GM12878 (cell line): ENCODE measurements at regions not wholly inside any gene's neighbourhood (a gene's known extent, or its start where the extent isn't known, plus 50 kb on each side); places are given as distances from the start of the nearest gene placed in this dataset.

Source experiments
- ATAC-seq: fragments of 200-7000 bp; cut with Tn5 transposase; 3 replicates; pipeline ENCODE4 v1.9.1; 2020; ENCODE audit warnings: mild to moderate bottlenecking, moderate library complexity
- BruUV-seq: library from RNA; stranded (reverse); fragments of 400-500 nt; replicated peaks from 2 replicates; lab custom pipeline; 2021; lab: Mats Ljungman, UMichigan
- CTCF ChIA-PET: fragments of 300-600 bp; sonication (Branson Sonifier 250); formaldehyde crosslinking; extraction: SDS; loops from one replicate; lab custom pipeline; 2021; ENCODE audit warnings: inconsistent platforms; lab: Yijun Ruan, JAX
- POLR2A ChIA-PET: fragments of 350-600 bp; formaldehyde crosslinking; extraction: SDS; loops from one replicate; lab custom pipeline; 2021; ENCODE audit warnings: inconsistent platforms; lab: Charles Lee
- RAD21 ChIA-PET: fragments of 300-600 bp; sonication (Branson Sonifier 250); formaldehyde crosslinking; loops from one replicate; lab custom pipeline; 2023; ENCODE audit warnings: antibody characterized with exemption; ENCODE audit not compliant: unreplicated experiment; lab: Charles Lee
- SMC1A ChIA-PET: fragments of 300-600 bp; sonication (Branson Sonifier 250); formaldehyde crosslinking; loops from one replicate; lab custom pipeline; 2023; ENCODE audit not compliant: unreplicated experiment, uncharacterized antibody; lab: Charles Lee
- DNase-seq: peaks from one replicate; pipeline ENCODE4 v3.0.0-alpha.2; 2011; ENCODE audit warnings: low read depth, low spot score
- FAIRE-seq: peaks from 3 replicates; lab custom pipeline; 2011; peaks lifted over from hg19 to GRCh38; lab: Jason Lieb, UNC
- H2AFZ ChIP-seq: 2 replicates; pipeline ENCODE4 v1.6.0; 2011; ENCODE audit warnings: low read depth, low read length, control low read depth; ENCODE audit not compliant: control insufficient read depth
- H3K27ac ChIP-seq: 2 replicates; pipeline ENCODE4 v1.5.1; 2011; ENCODE audit warnings: control low read depth; ENCODE audit not compliant: control insufficient read depth, insufficient read depth
- H3K27me3 ChIP-seq, 2 experiments: replicated peaks in 1 of 2; 2 replicates each; pipeline versions ENCODE4 v1.6.0 to v1.6.1; 2011; ENCODE audit warnings: low read length in 1 of 2; ENCODE audit not compliant: control insufficient read depth in 2 of 2, insufficient read depth in 2 of 2
- H3K36me3 ChIP-seq, 2 experiments: 2 replicates each; pipeline ENCODE4 v1.5.1; 2011; ENCODE audit warnings: low read length in 1 of 2; ENCODE audit not compliant: control insufficient read depth in 2 of 2, insufficient read depth in 2 of 2
- H3K4me1 ChIP-seq: 2 replicates; pipeline ENCODE4 v1.6.1; 2011; ENCODE audit warnings: mild to moderate bottlenecking, low read length, moderate library complexity, mixed read lengths; ENCODE audit not compliant: control insufficient read depth, insufficient read depth
- H3K4me2 ChIP-seq: 2 replicates; pipeline ENCODE4 v1.6.0; 2011; ENCODE audit warnings: control low read depth; ENCODE audit not compliant: control insufficient read depth, insufficient read depth
- H3K4me3 ChIP-seq: fragments of 200-600 bp; sonication (generic); 2 replicates; pipeline ENCODE4 v1.5.1; 2016
- H3K79me2 ChIP-seq: 2 replicates; pipeline ENCODE4 v1.6.0; 2011; ENCODE audit warnings: low read length; ENCODE audit not compliant: control insufficient read depth, insufficient read depth
- H3K9ac ChIP-seq: 2 replicates; pipeline ENCODE4 v1.8.0; 2011; ENCODE audit warnings: low read length, control low read depth, mixed read lengths; ENCODE audit not compliant: control insufficient read depth, insufficient read depth
- H3K9me3 ChIP-seq: replicated peaks from 3 replicates; pipeline ENCODE4 v1.5.1; 2011; ENCODE audit warnings: mild to moderate bottlenecking, low read length; ENCODE audit not compliant: control insufficient read depth, insufficient read depth
- H4K20me1 ChIP-seq: 2 replicates; pipeline ENCODE4 v1.6.0; 2011; ENCODE audit not compliant: control insufficient read depth, insufficient read depth
- CBX3 ChIP-seq: fragments of 200-600 bp; sonication (generic); IDR thresholded peaks from 2 replicates; pipeline ENCODE4 v1.6.1; 2016; ENCODE audit warnings: low read depth, borderline replicate concordance
- ETV6 ChIP-seq, 2 experiments: fragments of 450-650 bp in 1 of 2; IDR thresholded peaks in 1 of 2; conservative IDR thresholded peaks in 1 of 2; 2 replicates each; pipeline ENCODE4 v1.6.1; 2014; ENCODE audit warnings: antibody characterized with exemption in 1 of 2, borderline replicate concordance in 1 of 2, low read depth in 1 of 2, mild to moderate bottlenecking in 1 of 2, moderate library complexity in 1 of 2
- EZH2 ChIP-seq: IDR thresholded peaks from 2 replicates; pipeline ENCODE4 v1.6.1; 2012; ENCODE audit warnings: low read depth, mild to moderate bottlenecking, control low read depth, inconsistent platforms, low read length, borderline replicate concordance; ENCODE audit not compliant: control insufficient read depth
- HCFC1 ChIP-seq: fragments of 150-350 bp; IDR thresholded peaks from 2 replicates; pipeline ENCODE4 v1.6.1; 2014; ENCODE audit warnings: low read length
- NFIC ChIP-seq: IDR thresholded peaks from 2 replicates; pipeline ENCODE4 v1.6.1; 2012; ENCODE audit warnings: low read depth, mild to moderate bottlenecking, inconsistent platforms, low read length, moderate library complexity
- NFYB ChIP-seq: IDR thresholded peaks from 2 replicates; pipeline ENCODE4 v1.6.1; 2011; ENCODE audit warnings: low read depth, mild to moderate bottlenecking, low read length, improper control_type of control experiment, moderate library complexity; ENCODE audit not compliant: insufficient read depth
- POLR2A ChIP-seq: IDR thresholded peaks from 2 replicates; pipeline ENCODE4 v1.6.1; 2011; ENCODE audit warnings: low read depth, mild to moderate bottlenecking, low read length
- POLR2AphosphoS5 ChIP-seq: IDR thresholded peaks from 2 replicates; pipeline ENCODE4 v1.6.1; 2011; ENCODE audit warnings: mild to moderate bottlenecking, low read length, inconsistent platforms
- RB1 ChIP-seq: fragments of 450-650 bp; formaldehyde crosslinking; IDR thresholded peaks from 2 replicates; pipeline ENCODE4 v1.6.1; 2017; ENCODE audit warnings: mild to moderate bottlenecking, borderline replicate concordance
- SIN3A ChIP-seq: IDR thresholded peaks from 2 replicates; pipeline ENCODE4 v1.6.1; 2012; ENCODE audit warnings: low read depth, low read length, improper control_type of control experiment
- STAT3 ChIP-seq: IDR thresholded peaks from 2 replicates; pipeline ENCODE4 v1.6.1; 2011; ENCODE audit warnings: low read depth, low read length, improper control_type of control experiment
- in situ Hi-C: fragments of 300-500 bp; cut with MboI; formaldehyde crosslinking; loops from 9 replicates; pipeline ENCODE4 v1.14.3; 2018; ENCODE audit warnings: mixed read lengths
- intact Hi-C: fragments of 100-400 bp; cut with micrococcal nuclease; formaldehyde crosslinking; loops from one replicate; pipeline ENCODE4 v1.14.2; 2022; ENCODE audit not compliant: unreplicated experiment
- TF ChIP-seq, protein P1 (sequence below): IDR thresholded peaks from 2 replicates; pipeline ENCODE4 v1.6.1; 2012; ENCODE audit warnings: low read depth, low read length, improper control_type of control experiment
- TF ChIP-seq, protein P2 (sequence below): fragments of 450-650 bp; IDR thresholded peaks from 2 replicates; pipeline ENCODE4 v1.6.1; 2018; ENCODE audit warnings: mild to moderate bottlenecking, low read depth, moderate library complexity; ENCODE audit not compliant: partially characterized antibody
- TF ChIP-seq, protein P3 (sequence below): fragments of 450-650 bp; IDR thresholded peaks from 2 replicates; pipeline ENCODE4 v1.6.1; 2017; ENCODE audit warnings: mild to moderate bottlenecking, low read depth, inconsistent platforms; ENCODE audit not compliant: poor library complexity, severe bottlenecking
- TF ChIP-seq, protein P4 (sequence below): IDR thresholded peaks from 2 replicates; pipeline ENCODE4 v1.6.1; 2011; ENCODE audit warnings: borderline replicate concordance, low read depth, mild to moderate bottlenecking, moderate library complexity, low read length; ENCODE audit not compliant: insufficient read depth, poor library complexity, severe bottlenecking
- TF ChIP-seq, protein P5 (sequence below): fragments of 450-650 bp; IDR thresholded peaks from 2 replicates; pipeline ENCODE4 v1.6.1; 2017; ENCODE audit warnings: mild to moderate bottlenecking

DNA sequence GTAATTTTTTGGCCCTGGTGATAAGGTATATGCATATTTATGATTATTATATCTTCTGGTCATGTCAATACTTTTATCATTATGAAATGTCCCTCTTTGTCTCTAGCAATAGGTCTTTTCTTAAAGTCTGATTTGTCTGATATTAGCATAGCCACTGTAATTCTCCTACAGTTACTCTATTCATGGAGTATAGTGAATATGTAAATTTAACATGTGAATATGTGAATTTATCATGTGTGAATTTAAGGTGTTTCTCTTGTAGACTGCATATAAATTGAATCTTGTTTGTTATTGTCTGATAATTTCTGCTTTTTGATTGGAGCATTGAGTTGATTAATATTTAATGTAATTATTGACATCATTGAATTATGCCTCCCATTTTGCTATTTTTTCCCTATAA lies 259.4 kb downstream of the HRH4 start:
- ATAC-seq (no peak), DNase-seq (no peak), FAIRE-seq (no peak)
- ChIA-PET RAD21 (no interaction called here), CTCF (no interaction called here), POLR2A (no interaction called here), SMC1A (no interaction called here)
- Histone ChIP-seq H3K27ac (no peak overlapping the region), H3K79me2 (no peaks in the 10 kb centered on the region), H3K9ac (no peak overlapping the region), H3K4me1 (no peaks in the 10 kb centered on the region), H3K36me3 (no peaks in the 10 kb centered on the region), H3K4me2 (no peak overlapping the region), H2AFZ (no peak overlapping the region), H3K27me3 (no peaks in the 10 kb centered on the region), H3K4me3 (no peak overlapping the region), H4K20me1 (no peaks in the 10 kb centered on the region), H3K9me3 (no peaks in the 10 kb centered on the region)
- no TSS peak for BruUV-seq
- in situ Hi-C loops: no loop called here
- intact Hi-C loops: no loop called here
- TF ChIP-seq STAT3: no peak
- TF ChIP-seq CBX3: no peak
- TF ChIP-seq SIN3A: no peak
- TF ChIP-seq, protein P1, sequence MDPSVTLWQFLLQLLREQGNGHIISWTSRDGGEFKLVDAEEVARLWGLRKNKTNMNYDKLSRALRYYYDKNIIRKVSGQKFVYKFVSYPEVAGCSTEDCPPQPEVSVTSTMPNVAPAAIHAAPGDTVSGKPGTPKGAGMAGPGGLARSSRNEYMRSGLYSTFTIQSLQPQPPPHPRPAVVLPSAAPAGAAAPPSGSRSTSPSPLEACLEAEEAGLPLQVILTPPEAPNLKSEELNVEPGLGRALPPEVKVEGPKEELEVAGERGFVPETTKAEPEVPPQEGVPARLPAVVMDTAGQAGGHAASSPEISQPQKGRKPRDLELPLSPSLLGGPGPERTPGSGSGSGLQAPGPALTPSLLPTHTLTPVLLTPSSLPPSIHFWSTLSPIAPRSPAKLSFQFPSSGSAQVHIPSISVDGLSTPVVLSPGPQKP: no peak
- TF ChIP-seq, protein P2, sequence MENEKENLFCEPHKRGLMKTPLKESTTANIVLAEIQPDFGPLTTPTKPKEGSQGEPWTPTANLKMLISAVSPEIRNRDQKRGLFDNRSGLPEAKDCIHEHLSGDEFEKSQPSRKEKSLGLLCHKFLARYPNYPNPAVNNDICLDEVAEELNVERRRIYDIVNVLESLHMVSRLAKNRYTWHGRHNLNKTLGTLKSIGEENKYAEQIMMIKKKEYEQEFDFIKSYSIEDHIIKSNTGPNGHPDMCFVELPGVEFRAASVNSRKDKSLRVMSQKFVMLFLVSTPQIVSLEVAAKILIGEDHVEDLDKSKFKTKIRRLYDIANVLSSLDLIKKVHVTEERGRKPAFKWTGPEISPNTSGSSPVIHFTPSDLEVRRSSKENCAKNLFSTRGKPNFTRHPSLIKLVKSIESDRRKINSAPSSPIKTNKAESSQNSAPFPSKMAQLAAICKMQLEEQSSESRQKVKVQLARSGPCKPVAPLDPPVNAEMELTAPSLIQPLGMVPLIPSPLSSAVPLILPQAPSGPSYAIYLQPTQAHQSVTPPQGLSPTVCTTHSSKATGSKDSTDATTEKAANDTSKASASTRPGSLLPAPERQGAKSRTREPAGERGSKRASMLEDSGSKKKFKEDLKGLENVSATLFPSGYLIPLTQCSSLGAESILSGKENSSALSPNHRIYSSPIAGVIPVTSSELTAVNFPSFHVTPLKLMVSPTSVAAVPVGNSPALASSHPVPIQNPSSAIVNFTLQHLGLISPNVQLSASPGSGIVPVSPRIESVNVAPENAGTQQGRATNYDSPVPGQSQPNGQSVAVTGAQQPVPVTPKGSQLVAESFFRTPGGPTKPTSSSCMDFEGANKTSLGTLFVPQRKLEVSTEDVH: no peak
- TF ChIP-seq, protein P3, sequence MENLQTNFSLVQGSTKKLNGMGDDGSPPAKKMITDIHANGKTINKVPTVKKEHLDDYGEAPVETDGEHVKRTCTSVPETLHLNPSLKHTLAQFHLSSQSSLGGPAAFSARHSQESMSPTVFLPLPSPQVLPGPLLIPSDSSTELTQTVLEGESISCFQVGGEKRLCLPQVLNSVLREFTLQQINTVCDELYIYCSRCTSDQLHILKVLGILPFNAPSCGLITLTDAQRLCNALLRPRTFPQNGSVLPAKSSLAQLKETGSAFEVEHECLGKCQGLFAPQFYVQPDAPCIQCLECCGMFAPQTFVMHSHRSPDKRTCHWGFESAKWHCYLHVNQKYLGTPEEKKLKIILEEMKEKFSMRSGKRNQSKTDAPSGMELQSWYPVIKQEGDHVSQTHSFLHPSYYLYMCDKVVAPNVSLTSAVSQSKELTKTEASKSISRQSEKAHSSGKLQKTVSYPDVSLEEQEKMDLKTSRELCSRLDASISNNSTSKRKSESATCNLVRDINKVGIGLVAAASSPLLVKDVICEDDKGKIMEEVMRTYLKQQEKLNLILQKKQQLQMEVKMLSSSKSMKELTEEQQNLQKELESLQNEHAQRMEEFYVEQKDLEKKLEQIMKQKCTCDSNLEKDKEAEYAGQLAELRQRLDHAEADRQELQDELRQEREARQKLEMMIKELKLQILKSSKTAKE: no peak
- TF ChIP-seq, protein P4, sequence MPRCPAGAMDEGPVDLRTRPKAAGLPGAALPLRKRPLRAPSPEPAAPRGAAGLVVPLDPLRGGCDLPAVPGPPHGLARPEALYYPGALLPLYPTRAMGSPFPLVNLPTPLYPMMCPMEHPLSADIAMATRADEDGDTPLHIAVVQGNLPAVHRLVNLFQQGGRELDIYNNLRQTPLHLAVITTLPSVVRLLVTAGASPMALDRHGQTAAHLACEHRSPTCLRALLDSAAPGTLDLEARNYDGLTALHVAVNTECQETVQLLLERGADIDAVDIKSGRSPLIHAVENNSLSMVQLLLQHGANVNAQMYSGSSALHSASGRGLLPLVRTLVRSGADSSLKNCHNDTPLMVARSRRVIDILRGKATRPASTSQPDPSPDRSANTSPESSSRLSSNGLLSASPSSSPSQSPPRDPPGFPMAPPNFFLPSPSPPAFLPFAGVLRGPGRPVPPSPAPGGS: no peak
- TF ChIP-seq, protein P5, sequence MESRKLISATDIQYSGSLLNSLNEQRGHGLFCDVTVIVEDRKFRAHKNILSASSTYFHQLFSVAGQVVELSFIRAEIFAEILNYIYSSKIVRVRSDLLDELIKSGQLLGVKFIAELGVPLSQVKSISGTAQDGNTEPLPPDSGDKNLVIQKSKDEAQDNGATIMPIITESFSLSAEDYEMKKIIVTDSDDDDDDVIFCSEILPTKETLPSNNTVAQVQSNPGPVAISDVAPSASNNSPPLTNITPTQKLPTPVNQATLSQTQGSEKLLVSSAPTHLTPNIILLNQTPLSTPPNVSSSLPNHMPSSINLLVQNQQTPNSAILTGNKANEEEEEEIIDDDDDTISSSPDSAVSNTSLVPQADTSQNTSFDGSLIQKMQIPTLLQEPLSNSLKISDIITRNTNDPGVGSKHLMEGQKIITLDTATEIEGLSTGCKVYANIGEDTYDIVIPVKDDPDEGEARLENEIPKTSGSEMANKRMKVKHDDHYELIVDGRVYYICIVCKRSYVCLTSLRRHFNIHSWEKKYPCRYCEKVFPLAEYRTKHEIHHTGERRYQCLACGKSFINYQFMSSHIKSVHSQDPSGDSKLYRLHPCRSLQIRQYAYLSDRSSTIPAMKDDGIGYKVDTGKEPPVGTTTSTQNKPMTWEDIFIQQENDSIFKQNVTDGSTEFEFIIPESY: no peak
- TF ChIP-seq NFIC: no peak
- no peak for TF ChIP-seq RB1
- TF ChIP-seq POLR2AphosphoS5: no peak
- TF ChIP-seq NFYB: no peak
- no peak for TF ChIP-seq POLR2A
- no peak for TF ChIP-seq ETV6 (conservative IDR thresholded peaks at IDR 0.05 in 1 of 2, IDR thresholded peaks at IDR 0.05 in 1 of 2; ENCODE audit: borderline replicate concordance in 1 of 2, low read depth in 1 of 2)
- no peak for TF ChIP-seq EZH2
- TF ChIP-seq HCFC1: no peak
